HCT116 (cell line): ENCODE measurements at regions not wholly inside any gene's neighbourhood (a gene's known extent, or its start where the extent isn't known, plus 50 kb on each side); places are given as distances from the start of the nearest gene placed in this dataset.

Source experiments
- ATAC-seq: fragments of 200-7000 bp; cut with Tn5 transposase; 2 replicates; pipeline ENCODE4 v1.9.1; 2020; ENCODE audit warnings: mild to moderate bottlenecking, moderate library complexity
- BruUV-seq: library from RNA; stranded (reverse); fragments of 400-500 nt; replicated peaks from 2 replicates; lab custom pipeline; 2021; lab: Mats Ljungman, UMichigan
- CTCF ChIA-PET: fragments of 300-600 bp; sonication (Branson Sonifier 250); formaldehyde crosslinking; loops from one replicate; lab custom pipeline; 2021; ENCODE audit warnings: antibody characterized with exemption; lab: Charles Lee
- POLR2A ChIA-PET: fragments of 300-600, 350-600 bp; sonication (Branson Sonifier 250); formaldehyde crosslinking; loops from one replicate; lab custom pipeline; 2021; ENCODE audit warnings: antibody characterized with exemption; lab: Charles Lee
- RAD21 ChIA-PET, 2 experiments: fragments of 300-600 bp; sonication (Branson Sonifier 250); formaldehyde crosslinking; loops; one replicate each; lab custom pipeline; 2023; ENCODE audit warnings: low total read pairs in 2 of 2; ENCODE audit not compliant: uncharacterized antibody in 2 of 2, unreplicated experiment in 2 of 2, low non-redundant PET in 1 of 2; lab: Charles Lee
- DNase-seq: peaks from one replicate; pipeline ENCODE4 v3.0.0-alpha.2; 2010; ENCODE audit warnings: low read depth, low spot score
- H2AFZ ChIP-seq: fragments of 200-600 bp; shearing (Covaris generic), sonication (generic); 2 replicates; pipeline ENCODE4 v1.6.1; 2017; ENCODE audit warnings: low read depth, mixed run types, mixed read lengths, antibody characterized with exemption, low read length; ENCODE audit not compliant: poor library complexity, severe bottlenecking
- H3K27ac ChIP-seq: 2 replicates; pipeline ENCODE4 v1.5.1; 2012; ENCODE audit warnings: low read depth, low read length
- H3K27me3 ChIP-seq: fragments of 200-600 bp; sonication (generic); 2 replicates; pipeline ENCODE4 v1.6.1; 2016; ENCODE audit warnings: mixed run types, low read length, mixed read lengths; ENCODE audit not compliant: insufficient read depth
- H3K36me3 ChIP-seq, 2 experiments: fragments of 200-500 bp in 1 of 2; fragments of 200-600 bp in 1 of 2; sonication (Bioruptor generic) in 1 of 2; sonication (generic) in 1 of 2; 2 replicates each; pipeline versions ENCODE4 v1.5.1 to v1.6.1; 2014 to 2016; ENCODE audit warnings: low read length in 2 of 2, inconsistent platforms in 1 of 2, mixed read lengths in 1 of 2, mixed run types in 1 of 2; ENCODE audit not compliant: insufficient read depth in 2 of 2, control insufficient read depth in 1 of 2
- H3K4me1 ChIP-seq, 2 experiments: fragments of 200-600 bp in 1 of 2; sonication (generic) in 1 of 2; 2 replicates each; pipeline versions ENCODE4 v1.5.1 to v1.6.1; 2012 to 2017; ENCODE audit warnings: low read length in 2 of 2, inconsistent platforms in 1 of 2, mild to moderate bottlenecking in 1 of 2, mixed read lengths in 1 of 2, mixed run types in 1 of 2, moderate library complexity in 1 of 2; ENCODE audit not compliant: insufficient read depth in 2 of 2, control insufficient read depth in 1 of 2
- H3K4me2 ChIP-seq: fragments of 200-600 bp; sonication (generic); 2 replicates; pipeline ENCODE4 v1.6.1; 2017; ENCODE audit warnings: mixed run types, low read length, mixed read lengths
- H3K4me3 ChIP-seq, 2 experiments: fragments of 200-600 bp in 1 of 2; sonication (generic) in 1 of 2; replicated peaks in 1 of 2; 2 replicates each; pipeline ENCODE4 v1.5.1; 2011 to 2016; ENCODE audit warnings: low read length in 2 of 2, control low read depth in 1 of 2, low read depth in 1 of 2, mild to moderate bottlenecking in 1 of 2, mixed read lengths in 1 of 2, mixed run types in 1 of 2
- H3K79me2 ChIP-seq: fragments of 200-600 bp; sonication (generic); 2 replicates; pipeline ENCODE4 v1.6.1; 2017; ENCODE audit warnings: mild to moderate bottlenecking, mixed run types, low read length, moderate library complexity, mixed read lengths; ENCODE audit not compliant: insufficient read depth
- H3K9ac ChIP-seq: fragments of 200-600 bp; sonication (generic); 2 replicates; pipeline ENCODE4 v1.6.1; 2016; ENCODE audit warnings: low read length, mixed read lengths
- H3K9me2 ChIP-seq: fragments of 200-600 bp; sonication (generic), shearing (Covaris generic); 2 replicates; pipeline ENCODE4 v1.6.1; 2017; ENCODE audit warnings: mixed run types, mild to moderate bottlenecking, moderate library complexity; ENCODE audit not compliant: insufficient read depth
- H3K9me3 ChIP-seq, 2 experiments: fragments of 200-500 bp in 1 of 2; fragments of 200-600 bp in 1 of 2; sonication (Bioruptor generic) in 1 of 2; sonication (generic) in 1 of 2; 2 replicates each; pipeline ENCODE4 v1.6.1; 2014 to 2017; ENCODE audit warnings: low read length in 2 of 2, mixed read lengths in 2 of 2, inconsistent platforms in 1 of 2, low read depth in 1 of 2, mild to moderate bottlenecking in 1 of 2, mixed run types in 1 of 2, moderate library complexity in 1 of 2; ENCODE audit not compliant: control insufficient read depth in 1 of 2, insufficient read depth in 1 of 2
- H4K20me1 ChIP-seq: fragments of 200-600 bp; sonication (generic), shearing (Covaris generic); 2 replicates; pipeline ENCODE4 v1.6.1; 2017; ENCODE audit warnings: mixed run types, mild to moderate bottlenecking, moderate library complexity; ENCODE audit not compliant: insufficient read depth
- EZH2 ChIP-seq: fragments of 200-600 bp; sonication (generic); IDR thresholded peaks from 2 replicates; pipeline ENCODE4 v1.6.1; 2017; ENCODE audit warnings: antibody characterized with exemption, mixed run types
- FOSL1 ChIP-seq: IDR thresholded peaks from 2 replicates; pipeline ENCODE4 v1.6.1; 2012; ENCODE audit warnings: low read depth
- JUND ChIP-seq: IDR thresholded peaks from 2 replicates; pipeline ENCODE4 v1.6.1; 2012
- POLR2A ChIP-seq: IDR thresholded peaks from 2 replicates; pipeline ENCODE4 v1.7.0; 2011; ENCODE audit warnings: borderline replicate concordance; ENCODE audit not compliant: insufficient read depth, insufficient read length; ENCODE audit errors: extremely low read depth
- RAD21 ChIP-seq: IDR thresholded peaks from 2 replicates; pipeline ENCODE4 v1.6.1; 2012; ENCODE audit warnings: low read depth, mild to moderate bottlenecking
- YY1 ChIP-seq: IDR thresholded peaks from 2 replicates; pipeline ENCODE4 v1.6.1; 2011; ENCODE audit warnings: low read length, low read depth, moderate library complexity, mild to moderate bottlenecking; ENCODE audit not compliant: insufficient replicate concordance; ENCODE audit errors: extremely low read depth
- intact Hi-C: fragments of 100-400 bp; cut with micrococcal nuclease; formaldehyde crosslinking; loops from 2 replicates; pipeline ENCODE4 v1.10.0; 2022
- TF ChIP-seq, protein P1 (sequence below): IDR thresholded peaks from 2 replicates; pipeline ENCODE4 v1.6.1; 2011; ENCODE audit warnings: mild to moderate bottlenecking, low read length, moderate library complexity; ENCODE audit not compliant: insufficient replicate concordance; ENCODE audit errors: extremely low read depth

DNA sequence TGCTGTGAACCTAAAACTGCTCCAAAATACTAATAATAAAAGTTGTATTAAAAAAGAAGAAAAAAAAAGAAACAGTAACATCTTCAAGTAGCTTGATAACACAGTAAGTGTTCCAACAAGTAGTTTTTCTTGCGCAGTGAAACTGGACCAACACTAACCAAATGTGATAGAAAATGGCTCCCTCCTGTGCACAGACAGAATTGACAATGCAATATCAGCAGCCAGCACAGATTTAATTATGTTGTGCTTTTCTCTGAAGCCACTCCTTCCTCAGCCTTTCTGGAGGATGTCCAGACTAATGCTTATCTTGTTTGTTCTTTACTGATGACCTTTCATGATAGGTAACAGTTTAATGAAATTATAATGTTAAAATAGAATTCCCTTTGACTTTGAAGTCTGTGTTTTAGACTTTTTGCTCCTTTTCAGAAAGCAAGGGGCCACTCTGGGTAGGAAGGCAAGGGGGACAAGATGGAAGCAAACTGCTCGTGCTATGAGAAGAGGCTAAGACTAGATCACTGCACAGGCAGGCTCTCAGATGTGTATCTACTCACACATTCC, 147.1 kb upstream of the RPL34 start:
- Histone ChIP-seq H2AFZ (no peak overlapping the region), H3K4me3 (no peak overlapping the region), H3K4me1 (no peaks in the 10 kb centered on the region), H3K9me2 (no peaks in the 10 kb centered on the region), H3K4me2 (no peak overlapping the region), H3K9me3 (no peaks in the 10 kb centered on the region), H4K20me1 (no peaks in the 10 kb centered on the region), H3K79me2 (no peaks in the 10 kb centered on the region), H3K9ac (no peak overlapping the region), H3K27me3 (no peaks in the 10 kb centered on the region), H3K36me3 (no peaks in the 10 kb centered on the region), H3K27ac (no peak overlapping the region)
- ChIA-PET POLR2A (no interaction called here), CTCF (no interaction called here), RAD21 (no interaction called here)
- TF ChIP-seq RAD21 (peak; percentile 26), EZH2 (no peak)
- intact Hi-C loops, result no loop called here
- no peak for ATAC-seq
- BruUV-seq, result no TSS peak
- DNase-seq, result no peak

DNA sequence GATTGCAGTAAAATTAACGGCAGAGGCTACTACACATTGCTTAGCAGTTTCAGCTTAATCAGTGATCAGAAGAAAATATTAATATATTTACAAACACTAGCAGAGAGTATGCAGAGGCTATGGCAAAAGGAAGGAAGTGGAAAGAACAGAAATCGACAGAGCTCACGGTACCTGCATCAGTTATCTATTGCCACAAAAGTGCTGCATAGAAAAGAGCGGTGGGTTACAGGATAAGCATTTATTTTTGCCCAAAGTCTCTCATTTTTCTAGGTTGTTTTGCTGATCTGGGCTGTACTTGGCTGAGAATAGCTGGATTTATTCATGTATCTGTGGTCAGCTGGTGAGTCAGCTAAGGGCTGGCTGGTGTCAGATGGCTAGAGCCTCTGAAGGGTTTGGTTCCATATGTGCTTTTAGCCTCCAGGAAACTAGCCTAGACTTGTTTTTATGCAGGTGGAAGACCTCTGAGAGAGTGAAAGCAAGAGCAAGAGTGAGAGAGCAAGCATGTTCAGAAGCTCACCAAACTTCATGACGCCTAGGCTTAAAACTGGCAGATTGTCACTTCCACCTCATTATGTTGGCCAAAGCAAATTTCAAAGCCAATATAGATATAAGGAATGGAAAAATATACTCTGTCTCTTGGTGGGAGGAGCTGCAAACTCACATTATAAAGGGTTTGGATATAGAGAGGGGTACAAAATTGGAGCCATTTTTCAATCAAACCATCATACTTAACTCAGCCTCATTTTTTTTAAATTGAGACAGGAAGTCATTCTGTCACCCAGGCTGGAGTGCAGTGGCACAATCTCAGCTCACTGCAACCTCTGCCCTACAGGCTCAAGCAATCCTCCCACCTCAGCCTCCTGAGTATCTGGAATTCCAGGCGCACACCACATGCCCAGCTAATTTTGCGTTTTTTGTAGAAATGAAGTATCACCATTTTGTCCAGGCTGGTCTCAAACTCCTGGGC, 153.2 kb upstream of the RPL34 start:
- no TSS peak for BruUV-seq
- peak overlapping the region; percentile 20; the same call in 1 of the 2 replicates for H3K4me2 ChIP-seq
- no peaks in the 10 kb centered on the region for H3K9me3 ChIP-seq
- intact Hi-C loops, result no loop called here
- H3K27ac ChIP-seq, result no peak overlapping the region
- no peak overlapping the region for H3K4me3 ChIP-seq
- no peaks in the 10 kb centered on the region for H3K79me2 ChIP-seq
- H3K9ac ChIP-seq, result no peak overlapping the region
- TF ChIP-seq FOSL1 (peak; percentile 27; the same call in 1 of the 2 replicates), JUND (peak; percentile 28; the same call in 1 of the 2 replicates), YY1 (no peak), POLR2A (no peak)
- TF ChIP-seq, protein P1, sequence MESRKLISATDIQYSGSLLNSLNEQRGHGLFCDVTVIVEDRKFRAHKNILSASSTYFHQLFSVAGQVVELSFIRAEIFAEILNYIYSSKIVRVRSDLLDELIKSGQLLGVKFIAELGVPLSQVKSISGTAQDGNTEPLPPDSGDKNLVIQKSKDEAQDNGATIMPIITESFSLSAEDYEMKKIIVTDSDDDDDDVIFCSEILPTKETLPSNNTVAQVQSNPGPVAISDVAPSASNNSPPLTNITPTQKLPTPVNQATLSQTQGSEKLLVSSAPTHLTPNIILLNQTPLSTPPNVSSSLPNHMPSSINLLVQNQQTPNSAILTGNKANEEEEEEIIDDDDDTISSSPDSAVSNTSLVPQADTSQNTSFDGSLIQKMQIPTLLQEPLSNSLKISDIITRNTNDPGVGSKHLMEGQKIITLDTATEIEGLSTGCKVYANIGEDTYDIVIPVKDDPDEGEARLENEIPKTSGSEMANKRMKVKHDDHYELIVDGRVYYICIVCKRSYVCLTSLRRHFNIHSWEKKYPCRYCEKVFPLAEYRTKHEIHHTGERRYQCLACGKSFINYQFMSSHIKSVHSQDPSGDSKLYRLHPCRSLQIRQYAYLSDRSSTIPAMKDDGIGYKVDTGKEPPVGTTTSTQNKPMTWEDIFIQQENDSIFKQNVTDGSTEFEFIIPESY, result no peak
- ChIA-PET RAD21 (no interaction called here), POLR2A (no interaction called here), CTCF (no interaction called here)
- no peak overlapping the region for H2AFZ ChIP-seq
- no peaks in the 10 kb centered on the region; the same call in 1 of the 2 replicates for H3K27me3 ChIP-seq
- peaks cover 4 to 8% of the 10 kb centered on the region in 2 experiments; a peak in 3 of 4 replicates for H3K4me1 ChIP-seq
- DNase-seq, result peak; percentile 6
- no peaks in the 10 kb centered on the region for H4K20me1 ChIP-seq
- no peak; the same call in 1 of the 2 replicates for ATAC-seq
- no peaks in the 10 kb centered on the region for H3K36me3 ChIP-seq
- H3K9me2 ChIP-seq, result no peaks in the 10 kb centered on the region
